Activated T-cell treated with anti-CD3 and anti-CD28 coated beads, Interleukin-2, amount 50 U/mL, for 48 hours (primary cell): ENCODE measurements at regions not wholly inside any gene's neighbourhood (a gene's known extent, or its start where the extent isn't known, plus 50 kb on each side); places are given as distances from the start of the nearest gene placed in this dataset.
"Not testable (repeated sequence)": the region's sequence is repeated elsewhere in the genome, so short reads cannot be mapped to it uniquely, and the experiment has no call there.

Source experiments
- DNase-seq, 2 experiments: peaks; one replicate each; pipeline ENCODE4 v3.0.0-alpha.2; 2020

GRCh38 chr13:33634546-33634982 lies 183.4 kb upstream of the RFC3 start:
- DNase-seq, result no peak

GRCh38 chr13:33636243-33636642 lies 181.7 kb upstream of the RFC3 start:
- no peak for DNase-seq

GRCh38 chr13:33636955-33637670 lies 180.8 kb upstream of the RFC3 start:
- DNase-seq, result no peak

DNA sequence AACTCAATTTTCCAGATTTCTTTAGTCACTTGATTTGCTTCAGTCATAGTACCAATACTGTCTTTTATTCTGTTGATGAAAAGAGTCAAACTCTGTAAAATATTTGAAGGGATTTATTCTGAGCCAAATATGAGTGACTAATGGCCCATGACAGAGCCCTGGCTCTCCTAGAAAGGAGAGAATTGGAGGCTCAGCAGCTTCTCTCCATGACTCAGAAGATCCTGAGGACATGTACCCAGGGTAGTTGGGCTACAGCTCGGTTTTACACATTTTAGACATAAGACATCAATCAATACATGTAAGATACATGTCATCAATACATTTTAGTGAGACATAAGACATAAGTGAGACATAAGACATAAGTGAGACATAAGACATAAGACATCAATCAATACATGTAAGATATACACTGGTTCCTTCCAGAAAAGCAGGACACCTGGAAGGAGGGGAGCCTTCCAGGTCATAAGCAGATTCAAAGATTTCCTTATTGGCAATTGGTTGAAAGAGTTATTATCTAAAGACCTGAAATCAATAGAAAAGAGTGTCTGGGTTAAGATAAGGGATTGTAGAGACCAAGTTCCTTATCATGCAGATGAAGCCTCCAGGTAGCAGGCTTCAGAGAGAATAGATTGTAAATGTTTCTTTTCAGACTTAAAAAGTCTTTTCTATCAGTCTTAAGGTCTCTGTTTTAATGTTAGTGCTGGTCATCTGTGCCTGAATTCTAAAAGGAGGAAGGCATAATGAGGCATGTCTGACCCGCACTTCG lies 179.8 kb upstream of the RFC3 start:
- no peak for DNase-seq

DNA sequence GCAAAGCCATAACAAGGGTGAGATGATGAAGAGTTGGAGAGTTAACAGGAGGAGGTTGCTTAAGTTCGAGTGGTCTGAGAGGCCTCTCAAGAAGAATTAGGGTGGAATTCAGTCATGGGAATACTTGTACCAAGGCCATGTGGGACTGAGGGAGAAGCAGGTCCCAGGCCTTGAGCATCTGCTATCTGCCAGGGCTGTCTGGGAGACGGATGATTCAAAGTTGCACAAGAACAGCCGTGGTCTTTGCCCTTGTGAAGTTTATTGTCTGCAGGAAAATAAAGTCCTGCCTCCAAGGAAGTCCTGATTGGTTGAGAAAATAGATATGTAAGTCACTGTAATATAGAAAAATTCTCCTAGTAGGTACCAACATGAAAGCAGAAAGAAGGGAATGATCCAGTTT lies 178.8 kb upstream of the RFC3 start:
- no peak for DNase-seq

DNA sequence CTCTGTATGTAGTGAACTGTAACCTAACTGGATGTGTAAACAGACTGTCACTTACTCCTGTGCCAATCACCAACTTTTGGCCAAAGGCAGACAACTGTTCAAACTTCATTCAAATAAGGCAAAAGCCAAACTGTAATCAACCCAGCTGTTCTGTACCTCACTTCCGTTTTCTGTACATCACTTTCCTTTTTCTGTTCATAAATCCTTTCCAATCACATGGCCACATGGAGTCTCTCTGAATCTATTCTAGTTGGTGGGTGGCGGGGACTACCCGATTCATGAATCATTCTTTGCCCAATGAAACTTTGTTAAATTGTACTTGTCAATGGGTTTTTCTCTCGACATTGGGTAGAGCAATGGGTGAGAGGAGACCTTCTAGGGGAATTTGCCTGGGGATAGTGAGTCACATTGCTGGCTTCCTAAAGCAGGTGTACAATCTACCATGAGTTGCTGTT lies 178.3 kb upstream of the RFC3 start:
- DNase-seq, result peak; percentile 55 to 64

DNA sequence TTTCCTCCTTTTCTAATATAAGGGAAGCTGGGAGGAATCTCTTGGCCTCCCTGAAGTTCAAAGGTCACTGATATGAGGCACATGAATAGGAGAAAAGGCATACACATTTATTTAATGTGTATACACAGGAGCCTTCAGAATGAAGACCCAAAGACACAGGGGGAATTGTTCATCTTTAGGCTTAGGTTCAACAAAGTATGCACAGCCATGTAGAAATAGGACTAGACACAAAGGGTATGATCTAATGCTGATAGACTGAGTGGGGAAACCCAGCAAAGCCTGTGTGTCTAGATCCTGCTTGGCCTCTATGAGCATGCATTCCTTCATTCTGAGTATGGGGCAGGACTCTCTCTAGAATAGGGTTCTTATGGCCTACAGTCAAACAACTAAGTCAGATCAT lies 177.1 kb upstream of the RFC3 start:
- DNase-seq, result no peak

DNA sequence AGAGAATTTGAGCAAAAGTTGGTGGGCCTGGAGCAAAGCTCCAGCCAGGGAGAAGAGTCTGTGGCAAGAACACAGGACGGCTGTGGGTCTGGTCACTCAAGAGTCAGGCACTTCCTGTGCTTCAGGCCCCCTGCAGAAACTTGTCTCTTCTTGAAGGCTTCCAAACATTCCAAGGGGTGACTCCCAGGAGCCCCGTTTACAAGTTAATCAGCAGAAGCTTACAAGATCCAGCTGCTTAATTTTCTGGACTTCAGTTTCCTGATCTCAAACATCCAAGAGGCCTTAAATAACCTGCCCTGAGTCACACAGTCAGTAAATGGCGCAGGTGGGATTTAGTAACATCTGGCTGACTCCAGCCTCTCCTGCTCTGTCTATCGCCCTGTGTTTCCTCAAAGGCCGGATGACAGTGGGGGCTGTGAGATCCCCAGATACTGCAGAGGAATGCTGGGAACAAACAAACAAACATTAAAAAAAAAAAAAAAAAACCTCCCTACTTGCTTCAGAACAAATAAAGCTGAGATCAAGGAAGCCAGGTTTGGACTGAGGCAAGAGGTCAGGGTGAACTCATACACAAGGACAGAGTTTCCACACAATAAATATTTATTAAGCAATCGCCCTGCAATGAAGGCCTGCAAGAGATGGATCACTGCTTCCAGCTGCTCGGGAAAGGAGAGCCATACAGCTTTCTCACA lies 175.4 kb upstream of the RFC3 start:
- no peak for DNase-seq

DNA sequence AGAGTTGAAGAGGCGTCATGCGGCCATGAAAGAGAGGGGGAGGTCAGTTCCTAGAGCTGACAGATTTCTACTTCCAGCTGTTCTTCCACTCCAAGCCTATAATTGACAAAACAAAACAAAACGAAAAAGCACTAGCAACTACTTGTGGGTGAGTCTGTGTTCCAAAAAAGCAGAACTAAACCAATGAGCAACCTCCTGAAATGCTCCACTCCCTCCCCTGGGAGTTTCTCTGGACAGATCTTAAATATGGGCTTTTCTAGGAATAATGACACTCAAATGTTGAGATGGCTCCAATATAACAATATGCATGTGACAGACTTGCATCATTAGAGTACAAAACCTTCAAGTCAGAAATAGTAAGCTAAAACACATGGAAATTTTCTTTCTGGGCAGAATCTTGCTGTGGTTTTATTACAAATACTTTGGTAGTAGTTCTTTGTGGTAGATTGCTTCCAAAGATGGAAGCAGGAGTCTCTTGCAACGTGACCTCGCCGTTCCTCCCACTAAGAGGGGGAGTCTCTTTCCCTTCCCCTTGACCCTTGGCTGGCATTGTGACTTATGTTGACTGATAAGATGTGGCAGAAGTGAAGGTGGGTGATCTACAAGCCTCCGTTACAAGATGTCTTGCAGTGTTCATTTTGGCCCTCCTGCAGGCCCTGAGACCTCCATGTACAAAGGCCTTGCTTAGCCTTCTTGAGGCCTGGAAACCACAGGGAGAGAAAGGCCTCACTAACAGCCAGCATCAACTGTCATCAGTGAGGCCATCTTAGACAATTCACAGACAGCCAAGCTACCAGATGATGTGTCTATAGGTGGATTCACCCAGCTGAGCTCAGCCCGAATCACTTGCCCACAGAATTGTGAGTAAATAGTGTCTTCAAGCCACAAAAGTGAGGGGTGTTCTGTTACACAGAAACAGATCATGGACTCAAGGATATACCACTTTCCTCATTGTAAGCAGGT lies 173.1 kb upstream of the RFC3 start:
- peak; percentile 23 to 29 for DNase-seq

GRCh38 chr13:33645591-33646554 lies 172.1 kb upstream of the RFC3 start:
- DNase-seq, result no peak

GRCh38 chr13:33649212-33649878 lies 168.6 kb upstream of the RFC3 start:
- DNase-seq, result no peak

GRCh38 chr13:33651766-33652165 lies 166.2 kb upstream of the RFC3 start:
- no peak for DNase-seq

DNA sequence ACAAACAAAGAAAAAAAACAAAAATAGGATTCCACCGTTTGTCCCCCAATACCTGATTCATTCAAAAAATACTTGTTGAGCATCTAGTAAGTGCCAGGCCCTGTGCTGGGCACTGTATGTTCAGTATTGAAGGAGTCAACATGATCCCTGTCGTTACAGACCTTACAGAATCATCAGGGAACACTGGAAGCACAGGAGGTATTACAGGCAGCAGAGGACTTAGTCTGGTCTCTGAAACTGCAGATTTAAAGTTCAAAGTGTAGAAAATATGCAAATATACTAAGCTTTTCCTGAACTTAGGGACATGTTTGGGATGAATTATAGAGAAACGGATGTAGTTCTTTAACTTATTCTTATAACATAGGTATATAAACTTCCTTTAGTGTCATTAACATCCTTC lies 160.7 kb upstream of the RFC3 start:
- no peak for DNase-seq

GRCh38 chr13:33659466-33659865 lies 158.5 kb upstream of the RFC3 start:
- DNase-seq, result no peak

DNA sequence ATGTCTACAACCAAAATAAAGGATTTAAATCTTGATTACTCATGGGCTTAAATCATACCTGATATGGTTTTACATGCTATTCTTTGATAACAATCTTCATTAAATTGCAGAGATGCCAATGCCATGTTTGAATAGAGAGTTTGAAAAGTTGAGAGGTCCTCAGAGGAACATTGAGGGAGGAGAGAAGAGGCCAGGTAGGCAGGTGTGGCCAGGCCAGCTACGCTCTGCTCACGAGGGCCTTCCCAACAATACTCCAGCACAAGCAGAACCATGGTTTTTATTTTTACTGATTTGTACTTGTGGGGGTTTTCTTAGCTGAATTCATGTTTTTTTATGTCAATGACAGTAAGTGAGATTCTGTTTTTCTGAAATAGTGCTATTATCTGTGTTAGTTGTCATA lies 158.1 kb upstream of the RFC3 start:
- DNase-seq, result no peak

GRCh38 chr13:33662392-33662791 lies 155.6 kb upstream of the RFC3 start:
- no peak for DNase-seq

DNA sequence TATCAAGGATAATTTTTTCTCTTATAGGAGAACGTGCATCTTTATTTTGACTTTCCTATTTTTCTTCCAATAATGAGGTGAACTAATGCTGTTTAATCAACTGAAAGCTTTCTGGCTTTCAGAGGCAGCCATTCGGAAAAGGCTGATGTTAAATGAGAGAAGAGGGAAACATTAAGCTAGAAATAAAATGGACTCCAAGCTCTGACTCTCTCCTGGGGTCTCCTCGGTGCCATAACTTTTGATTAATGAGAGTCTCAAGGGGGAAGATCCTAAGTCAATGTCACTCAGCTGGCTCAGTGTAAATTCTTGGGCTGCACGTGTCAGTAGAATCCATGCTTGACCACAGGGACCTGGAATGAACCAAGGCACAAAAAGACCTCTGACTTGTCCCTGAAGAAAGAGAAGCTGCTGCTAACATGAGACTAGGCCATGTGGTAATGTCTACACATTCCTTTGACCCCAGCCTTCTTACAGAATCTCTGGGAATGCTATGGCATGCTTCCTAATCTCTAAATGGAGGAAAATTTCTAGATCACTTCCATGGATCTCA lies 152.2 kb upstream of the RFC3 start:
- DNase-seq, result no peak

- no peak for DNase-seq
Measured at GRCh38 chr13:33671560-33671959, 146.4 kb upstream of the RFC3 start.

DNA sequence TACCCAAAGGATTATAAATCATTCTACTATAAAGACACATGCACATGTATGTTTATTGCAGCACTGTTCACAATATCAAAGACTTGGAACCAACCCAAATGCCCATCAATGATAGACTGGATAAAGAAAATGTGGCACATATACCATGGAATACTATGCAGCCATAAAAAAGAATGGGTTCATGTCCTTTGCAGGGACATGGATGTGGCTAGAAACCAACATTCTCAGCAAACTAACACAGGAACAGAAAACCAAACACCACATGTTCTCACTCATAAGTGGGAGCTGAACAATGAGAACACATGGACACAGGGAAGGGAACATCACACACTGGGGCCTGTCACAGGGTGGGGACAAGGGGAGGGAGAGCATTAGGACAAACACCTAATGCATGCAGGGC lies 145.9 kb upstream of the RFC3 start:
- DNase-seq, result not testable (repeated sequence)
